Occipital lobe (tissue), 1 donor: ENCODE measurements at regions not wholly inside any gene's neighbourhood (a gene's known extent, or its start where the extent isn't known, plus 50 kb on each side); places are given as distances from the start of the nearest gene placed in this dataset.
"Not testable (repeated sequence)": the region's sequence is repeated elsewhere in the genome, so short reads cannot be mapped to it uniquely, and the experiment has no call there.

Source experiments
- DNase-seq: peaks from one replicate; lab custom pipeline; 2025; lab: John Stamatoyannopoulos, UW

- DNase-seq = no peak
These were observed 1953.4 kb upstream of the LRRTM1 start for GRCh38 chr2:82257796-82258555.

- no peak for DNase-seq
These were observed 1952.6 kb upstream of the LRRTM1 start for GRCh38 chr2:82256983-82257632.

GRCh38 chr2:82256288-82256687 is 1951.7 kb upstream of the LRRTM1 start:
- DNase-seq = no peak

- DNase-seq = no peak
These were observed 1950.2 kb upstream of the LRRTM1 start for GRCh38 chr2:82254728-82255127.

- DNase-seq = no peak
These were observed 1941.7 kb upstream of the LRRTM1 start for GRCh38 chr2:82246220-82246775.

GRCh38 chr2:82239176-82239575 is 1934.6 kb upstream of the LRRTM1 start:
- DNase-seq = no peak

GRCh38 chr2:82237994-82238662 is 1933.6 kb upstream of the LRRTM1 start:
- DNase-seq = no peak

- DNase-seq = no peak
These were observed 1929.8 kb upstream of the LRRTM1 start for GRCh38 chr2:82234283-82234874.

GRCh38 chr2:82233806-82234205 is 1929.3 kb upstream of the LRRTM1 start:
- DNase-seq = no peak

- no peak for DNase-seq
These were observed 1925.9 kb upstream of the LRRTM1 start for GRCh38 chr2:82230406-82230805.

GRCh38 chr2:82226441-82226840 is 1921.9 kb upstream of the LRRTM1 start:
- DNase-seq = no peak

- DNase-seq = no peak
These were observed 1919.9 kb upstream of the LRRTM1 start for GRCh38 chr2:82224301-82224940.

GRCh38 chr2:82215212-82215611 is 1910.7 kb upstream of the LRRTM1 start:
- DNase-seq = peak; percentile 1

- DNase-seq = no peak
These were observed 1894.9 kb upstream of the LRRTM1 start for GRCh38 chr2:82199493-82199852.

GRCh38 chr2:82198809-82199492 is 1894.4 kb upstream of the LRRTM1 start:
- DNase-seq = no peak

GRCh38 chr2:82182270-82182669 is 1877.7 kb upstream of the LRRTM1 start:
- DNase-seq = no peak

- not testable (repeated sequence) for DNase-seq
These were observed 1870.7 kb upstream of the LRRTM1 start for GRCh38 chr2:82175210-82175609.

GRCh38 chr2:82172483-82172882 is 1867.9 kb upstream of the LRRTM1 start:
- no peak for DNase-seq

- no peak for DNase-seq
These were observed 1864.8 kb upstream of the LRRTM1 start for GRCh38 chr2:82169379-82169778.

GRCh38 chr2:82165377-82165776 is 1860.8 kb upstream of the LRRTM1 start:
- DNase-seq = no peak

GRCh38 chr2:82158150-82158549 is 1853.6 kb upstream of the LRRTM1 start:
- no peak for DNase-seq
